GM19455 (cell line): ENCODE measurements at regions not wholly inside any gene's neighbourhood (a gene's known extent, or its start where the extent isn't known, plus 50 kb on each side); places are given as distances from the start of the nearest gene placed in this dataset.

ENCODE experiments used
- ATAC-seq: cut with Tn5 transposase; IDR thresholded peaks from one replicate; pipeline ENCODE4 v1.9.1; 2021; ENCODE audit not compliant: unreplicated experiment

DNA sequence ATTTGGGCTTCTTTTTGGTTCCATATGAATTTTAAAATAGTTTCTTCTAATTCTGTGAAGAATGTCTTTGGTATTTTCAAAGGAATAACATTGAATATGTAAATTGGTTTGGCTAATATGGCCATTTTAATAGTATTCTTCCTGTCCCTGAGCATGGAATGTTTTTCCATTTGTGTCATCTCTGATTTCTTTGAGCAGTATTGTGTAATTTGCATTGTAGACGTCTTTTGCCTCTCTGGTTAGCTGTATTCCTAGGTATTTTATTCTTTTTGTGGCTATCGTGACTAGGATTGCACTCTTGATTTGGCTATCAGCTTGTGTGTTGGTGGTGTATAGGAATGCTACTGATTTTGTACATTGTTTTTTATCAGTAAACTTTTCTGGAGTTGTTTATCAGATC, 601.9 kb downstream of the SNAPC1 start:
- ATAC-seq = no peak

DNA sequence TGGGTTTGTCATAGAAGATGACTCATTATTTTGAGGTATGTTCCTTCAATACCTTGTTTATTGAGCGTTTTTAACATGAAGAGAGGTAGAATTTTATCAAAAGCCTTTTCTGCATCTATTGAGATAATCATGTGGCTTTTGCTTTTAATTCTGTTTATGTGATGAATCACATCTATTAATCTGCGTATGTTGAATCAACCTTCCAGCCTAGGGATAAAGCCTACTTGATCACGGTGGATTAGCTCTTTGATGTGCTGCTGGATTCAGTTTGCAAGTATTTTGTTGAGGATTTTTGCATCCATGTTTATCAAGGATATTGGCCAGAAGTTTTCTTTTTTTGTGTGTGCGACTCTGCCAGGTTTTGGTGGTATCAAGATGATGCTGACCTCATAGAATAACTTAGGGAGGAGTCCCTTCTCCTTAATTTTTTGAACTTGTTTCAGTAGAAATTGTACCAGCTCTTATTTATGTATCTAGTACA, 602.6 kb downstream of the SNAPC1 start:
- ATAC-seq = no peak

DNA sequence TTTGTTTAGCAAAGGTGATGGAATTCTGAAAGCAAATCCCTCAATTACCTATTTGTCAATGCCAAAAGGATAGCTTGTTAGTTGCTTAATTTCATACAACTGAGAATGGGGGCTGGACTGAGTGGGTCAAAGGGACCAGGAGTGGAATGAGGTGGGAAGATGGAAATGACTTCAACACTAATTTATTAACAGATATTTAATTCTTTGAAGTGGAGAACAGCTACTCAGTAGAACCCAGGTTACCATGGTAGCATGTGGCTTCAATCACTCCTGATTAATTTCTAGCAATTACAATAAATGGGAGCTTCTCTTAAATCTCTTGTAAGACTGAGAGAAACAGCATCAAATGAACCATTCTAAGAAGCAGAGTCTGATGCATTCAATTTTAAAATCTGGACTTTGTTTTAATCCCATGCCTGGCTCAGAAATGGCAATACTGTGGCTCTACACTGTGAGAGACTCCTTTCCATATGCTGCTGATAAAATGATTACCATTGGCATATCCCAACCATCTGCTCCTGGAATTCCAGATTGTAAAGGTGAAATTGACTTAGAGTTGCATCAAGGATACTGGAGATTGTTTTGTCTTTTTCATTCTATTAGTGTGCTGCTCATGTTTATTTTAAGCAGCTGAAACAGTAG, 607.8 kb downstream of the SNAPC1 start:
- ATAC-seq = no peak

- ATAC-seq = no peak
Observed at GRCh38 chr14:62373944-62374343, 611.7 kb downstream of the SNAPC1 start.

DNA sequence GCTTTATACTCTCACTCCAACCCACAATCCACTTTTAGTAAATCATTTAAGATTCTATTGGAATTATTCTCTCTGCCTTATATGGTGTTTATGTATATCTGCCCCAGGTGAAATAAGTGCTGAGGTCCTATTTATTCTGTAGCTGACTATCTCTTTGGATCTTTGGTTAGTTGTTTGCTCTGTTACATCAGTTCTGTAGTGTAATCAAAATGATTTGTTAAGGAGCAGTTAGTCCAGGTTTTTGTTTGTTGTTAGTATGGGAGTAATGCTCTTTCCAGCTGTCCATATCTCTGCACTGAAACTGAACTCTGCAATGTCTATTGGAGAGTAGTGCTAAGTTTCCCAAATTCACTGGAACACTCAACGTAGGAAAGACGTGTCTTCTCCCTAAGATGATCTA, 615.8 kb downstream of the SNAPC1 start:
- no peak for ATAC-seq

DNA sequence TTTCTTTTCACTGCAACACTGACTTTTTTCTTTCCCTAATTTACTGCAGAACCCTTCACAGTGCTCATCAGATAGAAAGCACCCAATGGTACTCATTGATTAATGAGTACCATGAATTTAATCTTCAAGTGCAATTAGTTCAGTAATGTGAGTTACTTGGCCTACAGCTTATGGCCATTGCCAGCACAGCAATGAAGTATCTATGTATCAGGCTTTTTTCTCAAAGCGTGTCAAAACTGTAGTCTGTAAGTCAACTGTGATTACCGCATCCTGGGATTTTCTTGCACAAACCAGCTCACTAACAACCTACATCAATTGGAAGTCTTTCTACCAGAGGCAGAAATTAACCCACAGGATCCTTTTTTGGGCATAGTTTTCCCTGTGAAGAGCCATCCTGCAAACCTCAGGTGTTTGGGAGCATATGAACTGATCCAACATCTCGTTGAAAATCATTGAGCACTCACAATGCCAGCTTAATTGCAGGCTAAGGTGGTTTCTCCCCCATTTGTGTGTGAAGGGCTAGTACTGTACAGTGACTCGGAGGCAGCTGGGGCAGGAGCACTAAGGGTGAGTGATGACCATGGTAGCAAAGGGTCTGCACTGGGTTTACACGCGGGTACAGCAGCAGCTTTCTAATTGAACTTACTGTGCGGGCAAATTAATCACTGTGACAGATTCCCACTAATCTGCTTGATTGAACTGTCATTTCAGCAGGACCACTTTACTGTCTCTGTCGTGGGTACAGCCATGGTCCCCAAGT, 619.3 kb downstream of the SNAPC1 start:
- ATAC-seq = no peak

DNA sequence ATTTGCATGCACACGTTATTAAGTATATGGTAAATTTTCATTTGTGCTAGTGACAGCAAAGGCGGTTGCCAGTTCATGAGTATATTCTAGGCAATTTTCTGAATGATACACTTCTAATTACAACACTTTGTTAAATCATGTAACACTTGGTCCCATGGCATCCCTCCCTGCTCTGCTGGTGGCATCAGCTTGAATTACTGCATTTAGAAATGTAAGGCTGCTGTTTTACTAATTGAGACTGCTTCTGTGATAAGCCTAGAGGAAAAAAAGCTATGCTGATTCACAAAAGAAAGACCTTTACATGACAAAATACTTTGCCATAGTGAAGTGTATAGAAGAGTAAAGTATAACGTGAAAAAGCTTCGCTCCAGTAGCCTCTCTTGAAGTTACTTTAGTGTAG, 636.1 kb downstream of the KCNH5 start:
- no peak for ATAC-seq

- ATAC-seq = no peak
Observed at GRCh38 chr14:62409626-62410300, 635.5 kb downstream of the KCNH5 start.

DNA sequence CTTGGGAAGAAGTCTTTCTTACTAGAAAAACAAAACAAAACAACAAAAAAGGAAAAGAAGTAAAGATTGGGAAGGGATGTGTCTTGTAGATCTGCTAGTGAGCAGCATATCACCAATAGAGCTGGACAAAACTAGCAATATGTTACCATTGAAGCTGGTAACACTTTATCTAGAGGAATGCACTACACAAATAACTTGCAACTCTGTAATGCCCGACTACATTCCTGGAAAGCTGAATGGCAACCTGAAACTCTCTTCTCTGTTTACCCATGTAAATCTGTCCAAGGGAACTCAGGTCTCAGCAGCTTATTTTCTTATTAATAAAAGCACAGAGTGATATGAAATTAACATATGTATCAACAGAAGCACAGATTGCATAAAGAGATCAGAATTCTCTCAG, 624.4 kb downstream of the KCNH5 start:
- no peak for ATAC-seq

DNA sequence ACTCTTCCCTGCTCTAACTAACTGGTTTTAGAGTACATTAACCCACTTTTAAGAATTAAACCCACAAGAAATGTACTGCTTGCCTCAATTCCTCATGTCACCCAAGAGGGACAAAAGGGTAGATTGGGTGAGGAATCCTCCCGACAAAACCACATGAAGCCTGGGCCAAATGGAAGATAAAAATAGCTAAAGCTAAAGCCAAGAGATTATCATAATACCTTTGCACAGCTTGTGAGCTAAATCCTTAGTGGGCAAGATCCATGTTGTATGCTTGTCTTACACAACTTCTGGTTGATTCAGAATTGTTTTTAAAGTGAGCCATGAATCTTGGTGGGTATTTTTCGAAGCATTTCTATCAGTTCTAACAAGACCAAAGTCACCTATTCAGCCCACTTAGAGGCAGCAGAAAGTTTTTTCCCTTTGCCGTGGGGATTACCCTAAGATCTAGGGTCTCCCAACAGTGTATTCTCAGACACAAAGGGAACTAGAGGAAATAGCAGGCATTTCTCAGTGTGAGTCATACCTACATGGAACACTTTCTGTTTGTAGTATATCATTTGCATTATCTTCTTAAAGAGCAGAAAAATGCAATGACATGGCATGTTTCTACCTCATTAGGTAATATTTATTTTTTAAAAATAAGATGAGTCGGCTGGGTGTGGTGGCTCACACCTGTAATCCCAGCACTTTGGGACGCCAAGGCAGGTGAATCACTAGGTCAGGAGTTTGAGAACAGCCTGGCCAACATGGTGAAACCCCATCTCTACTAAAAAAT, 616.6 kb downstream of the KCNH5 start:
- ATAC-seq = no peak

DNA sequence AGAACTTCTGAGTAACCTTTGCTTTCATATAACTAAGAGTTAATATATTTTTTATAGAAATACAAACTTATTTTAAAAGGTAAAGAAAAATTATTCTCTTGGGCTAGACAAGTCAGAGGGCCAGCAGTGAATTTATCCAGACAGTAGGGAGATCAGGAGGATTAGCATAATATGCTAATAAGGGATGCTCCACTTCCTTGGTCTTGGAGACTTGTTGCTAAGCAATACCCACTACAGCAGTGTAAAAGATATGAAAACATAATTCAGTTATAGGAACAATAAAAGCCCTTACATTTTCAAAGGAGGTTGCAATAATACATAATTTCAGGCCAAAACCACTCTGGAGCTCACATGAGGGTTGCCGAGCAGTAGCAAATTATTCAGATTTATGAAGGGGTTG, 615.6 kb downstream of the KCNH5 start:
- no peak for ATAC-seq

GRCh38 chr14:62431496-62431895, 613.8 kb downstream of the KCNH5 start:
- ATAC-seq = no peak

- ATAC-seq = no peak
Observed at GRCh38 chr14:62432955-62433354, 612.3 kb downstream of the KCNH5 start.

GRCh38 chr14:62436261-62436660, 609.0 kb downstream of the KCNH5 start:
- ATAC-seq = no peak

- no peak for ATAC-seq
Observed at GRCh38 chr14:62439210-62439609, 606.0 kb downstream of the KCNH5 start.

GRCh38 chr14:62443796-62444195, 601.5 kb downstream of the KCNH5 start:
- no peak for ATAC-seq

GRCh38 chr14:62445570-62445969, 599.7 kb downstream of the KCNH5 start:
- ATAC-seq = no peak

GRCh38 chr14:62451221-62451620, 594.0 kb downstream of the KCNH5 start:
- no peak for ATAC-seq

- ATAC-seq = no peak
Observed at GRCh38 chr14:62453226-62453625, 592.0 kb downstream of the KCNH5 start.

DNA sequence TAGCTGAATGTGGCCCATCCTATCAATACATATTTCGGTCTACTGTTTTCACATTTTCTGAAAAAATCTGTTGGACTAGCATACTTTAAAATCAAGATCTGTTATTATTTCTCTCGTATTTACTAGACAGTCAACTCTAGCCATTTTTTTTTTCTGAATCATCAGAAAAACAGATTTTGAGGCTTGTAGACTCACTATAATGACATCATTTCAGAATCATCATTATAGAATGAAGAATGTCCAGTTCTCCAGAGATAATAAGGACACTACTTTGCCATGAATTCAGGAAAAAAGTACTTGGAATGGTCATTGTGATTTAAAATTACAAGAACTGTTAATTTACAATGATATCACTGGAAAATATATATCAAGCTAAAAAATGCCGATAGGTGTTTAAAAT, 589.8 kb downstream of the KCNH5 start:
- no peak for ATAC-seq

- no peak for ATAC-seq
Observed at GRCh38 chr14:62462988-62463387, 582.3 kb downstream of the KCNH5 start.
